ENCODE measurements at regions not wholly inside any gene's neighbourhood (a gene's known extent, or its start where the extent isn't known, plus 50 kb on each side); places are given as distances from the start of the nearest gene placed in this dataset.
"Not testable (repeated sequence)": the region's sequence is repeated elsewhere in the genome, so short reads cannot be mapped to it uniquely, and the experiment has no call there.

- peak; percentile 44 for DNase-seq (ENCODE audit: low read depth)
- no peaks in the 10 kb centered on the region for H3K27me3 ChIP-seq (replicated peaks; ENCODE audit: control insufficient read depth, insufficient read depth, low read length)
- H3K4me1 ChIP-seq (ENCODE audit: control insufficient read depth, insufficient read depth, low read length): no peaks in the 10 kb centered on the region
- H3K9ac ChIP-seq (ENCODE audit: low read length): no peak overlapping the region
- no peaks in the 10 kb centered on the region for H3K9me3 ChIP-seq (ENCODE audit: control insufficient read depth, low read length)
- no peaks in the 10 kb centered on the region for H3K36me3 ChIP-seq (ENCODE audit: control insufficient read depth, insufficient read depth, low read length, severe bottlenecking)
- no peak overlapping the region for H3K4me3 ChIP-seq (ENCODE audit: low read length)
Measured at GRCh38 chr4:14415146-14415545, 587.1 kb upstream of the CPEB2 start.

GRCh38 chr4:14419516-14419915, 582.8 kb upstream of the CPEB2 start:
- DNase-seq (ENCODE audit: low read depth): no peak
- H3K4me1 ChIP-seq (ENCODE audit: control insufficient read depth, insufficient read depth, low read length): no peaks in the 10 kb centered on the region
- H3K4me3 ChIP-seq (ENCODE audit: low read length): no peak overlapping the region
- no peaks in the 10 kb centered on the region for H3K27me3 ChIP-seq (replicated peaks; ENCODE audit: control insufficient read depth, insufficient read depth, low read length)
- H3K9me3 ChIP-seq (ENCODE audit: control insufficient read depth, low read length): no peaks in the 10 kb centered on the region
- no peak overlapping the region for H3K9ac ChIP-seq (ENCODE audit: low read length)
- no peaks in the 10 kb centered on the region for H3K36me3 ChIP-seq (ENCODE audit: control insufficient read depth, insufficient read depth, low read length, severe bottlenecking)

- DNase-seq (ENCODE audit: low read depth); H3K36me3 ChIP-seq (ENCODE audit: control insufficient read depth, insufficient read depth, low read length, severe bottlenecking); H3K27me3 ChIP-seq (replicated peaks; ENCODE audit: control insufficient read depth, insufficient read depth, low read length); H3K9ac ChIP-seq (ENCODE audit: low read length); H3K4me3 ChIP-seq (ENCODE audit: low read length); H3K9me3 ChIP-seq (ENCODE audit: control insufficient read depth, low read length): not testable (repeated sequence)
- H3K4me1 ChIP-seq (ENCODE audit: control insufficient read depth, insufficient read depth, low read length): peaks cover 10% of the 10 kb centered on the region
Measured at GRCh38 chr4:14426297-14426696, 576.0 kb upstream of the CPEB2 start.

GRCh38 chr4:14428125-14428524, 574.2 kb upstream of the CPEB2 start:
- DNase-seq (ENCODE audit: low read depth): no peak
- no peaks in the 10 kb centered on the region for H3K27me3 ChIP-seq (replicated peaks; ENCODE audit: control insufficient read depth, insufficient read depth, low read length)
- H3K9me3 ChIP-seq (ENCODE audit: control insufficient read depth, low read length): peaks cover 7% of the 10 kb centered on the region
- H3K9ac ChIP-seq (ENCODE audit: low read length): no peak overlapping the region
- H3K36me3 ChIP-seq (ENCODE audit: control insufficient read depth, insufficient read depth, low read length, severe bottlenecking): no peaks in the 10 kb centered on the region
- H3K4me1 ChIP-seq (ENCODE audit: control insufficient read depth, insufficient read depth, low read length): peaks cover 10% of the 10 kb centered on the region
- no peak overlapping the region for H3K4me3 ChIP-seq (ENCODE audit: low read length)

- DNase-seq (ENCODE audit: low read depth): no peak
- H3K4me1 ChIP-seq (ENCODE audit: control insufficient read depth, insufficient read depth, low read length): peaks cover 22% of the 10 kb centered on the region
- no peaks in the 10 kb centered on the region for H3K27me3 ChIP-seq (replicated peaks; ENCODE audit: control insufficient read depth, insufficient read depth, low read length)
- H3K9ac ChIP-seq (ENCODE audit: low read length): no peak overlapping the region
- peaks cover 2% of the 10 kb centered on the region for H3K9me3 ChIP-seq (ENCODE audit: control insufficient read depth, low read length)
- H3K4me3 ChIP-seq (ENCODE audit: low read length): no peak overlapping the region
- H3K36me3 ChIP-seq (ENCODE audit: control insufficient read depth, insufficient read depth, low read length, severe bottlenecking): no peaks in the 10 kb centered on the region
Measured at GRCh38 chr4:14431155-14432134, 570.8 kb upstream of the CPEB2 start.

- Histone ChIP-seq H3K36me3 (ENCODE audit: control insufficient read depth, insufficient read depth, low read length, severe bottlenecking) (no peaks in the 10 kb centered on the region), H3K27me3 (replicated peaks; ENCODE audit: control insufficient read depth, insufficient read depth, low read length) (no peaks in the 10 kb centered on the region), H3K9ac (ENCODE audit: low read length) (no peak overlapping the region), H3K9me3 (ENCODE audit: control insufficient read depth, low read length) (no peaks in the 10 kb centered on the region), H3K4me3 (ENCODE audit: low read length) (no peak overlapping the region), H3K4me1 (ENCODE audit: control insufficient read depth, insufficient read depth, low read length) (peaks cover 12% of the 10 kb centered on the region)
- no peak for DNase-seq (ENCODE audit: low read depth)
Measured at GRCh38 chr4:14434483-14434882, 567.8 kb upstream of the CPEB2 start.

- no peaks in the 10 kb centered on the region for H3K27me3 ChIP-seq (replicated peaks; ENCODE audit: control insufficient read depth, insufficient read depth, low read length)
- no peaks in the 10 kb centered on the region for H3K9me3 ChIP-seq (ENCODE audit: control insufficient read depth, low read length)
- no peak overlapping the region for H3K4me3 ChIP-seq (ENCODE audit: low read length)
- H3K36me3 ChIP-seq (ENCODE audit: control insufficient read depth, insufficient read depth, low read length, severe bottlenecking): no peaks in the 10 kb centered on the region
- H3K9ac ChIP-seq (ENCODE audit: low read length): no peak overlapping the region
- H3K4me1 ChIP-seq (ENCODE audit: control insufficient read depth, insufficient read depth, low read length): peaks cover 12% of the 10 kb centered on the region
- DNase-seq (ENCODE audit: low read depth): peak; percentile 12
Measured at GRCh38 chr4:14434916-14435315, 567.4 kb upstream of the CPEB2 start.

- DNase-seq (ENCODE audit: low read depth): no peak
- no peak overlapping the region for H3K4me3 ChIP-seq (ENCODE audit: low read length)
- no peak overlapping the region for H3K9ac ChIP-seq (ENCODE audit: low read length)
- H3K4me1 ChIP-seq (ENCODE audit: control insufficient read depth, insufficient read depth, low read length): peaks cover 8% of the 10 kb centered on the region
- H3K9me3 ChIP-seq (ENCODE audit: control insufficient read depth, low read length): no peaks in the 10 kb centered on the region
- no peaks in the 10 kb centered on the region for H3K27me3 ChIP-seq (replicated peaks; ENCODE audit: control insufficient read depth, insufficient read depth, low read length)
- no peaks in the 10 kb centered on the region for H3K36me3 ChIP-seq (ENCODE audit: control insufficient read depth, insufficient read depth, low read length, severe bottlenecking)
Measured at GRCh38 chr4:14441561-14441960, 560.7 kb upstream of the CPEB2 start.

- DNase-seq (ENCODE audit: low read depth): no peak
- no peak overlapping the region for H3K9ac ChIP-seq (ENCODE audit: low read length)
- no peaks in the 10 kb centered on the region for H3K36me3 ChIP-seq (ENCODE audit: control insufficient read depth, insufficient read depth, low read length, severe bottlenecking)
- H3K4me1 ChIP-seq (ENCODE audit: control insufficient read depth, insufficient read depth, low read length): peaks cover 10% of the 10 kb centered on the region
- H3K4me3 ChIP-seq (ENCODE audit: low read length): no peak overlapping the region
- no peaks in the 10 kb centered on the region for H3K9me3 ChIP-seq (ENCODE audit: control insufficient read depth, low read length)
- no peaks in the 10 kb centered on the region for H3K27me3 ChIP-seq (replicated peaks; ENCODE audit: control insufficient read depth, insufficient read depth, low read length)
Measured at GRCh38 chr4:14445882-14446281, 556.4 kb upstream of the CPEB2 start.

- Histone ChIP-seq H3K4me3 (ENCODE audit: low read length) (no peak overlapping the region), H3K9ac (ENCODE audit: low read length) (no peak overlapping the region), H3K4me1 (ENCODE audit: control insufficient read depth, insufficient read depth, low read length) (peaks cover 10% of the 10 kb centered on the region), H3K9me3 (ENCODE audit: control insufficient read depth, low read length) (no peaks in the 10 kb centered on the region), H3K27me3 (replicated peaks; ENCODE audit: control insufficient read depth, insufficient read depth, low read length) (no peaks in the 10 kb centered on the region), H3K36me3 (ENCODE audit: control insufficient read depth, insufficient read depth, low read length, severe bottlenecking) (no peaks in the 10 kb centered on the region)
- no peak for DNase-seq (ENCODE audit: low read depth)
Measured at GRCh38 chr4:14446311-14446710, 556.0 kb upstream of the CPEB2 start.

GRCh38 chr4:14446904-14447303, 555.4 kb upstream of the CPEB2 start:
- H3K9me3 ChIP-seq (ENCODE audit: control insufficient read depth, low read length): no peaks in the 10 kb centered on the region
- H3K36me3 ChIP-seq (ENCODE audit: control insufficient read depth, insufficient read depth, low read length, severe bottlenecking): no peaks in the 10 kb centered on the region
- DNase-seq (ENCODE audit: low read depth): no peak
- H3K4me1 ChIP-seq (ENCODE audit: control insufficient read depth, insufficient read depth, low read length): peaks cover 10% of the 10 kb centered on the region
- no peak overlapping the region for H3K4me3 ChIP-seq (ENCODE audit: low read length)
- H3K9ac ChIP-seq (ENCODE audit: low read length): no peak overlapping the region
- no peaks in the 10 kb centered on the region for H3K27me3 ChIP-seq (replicated peaks; ENCODE audit: control insufficient read depth, insufficient read depth, low read length)
